Neural cell (in vitro differentiated cells): ENCODE measurements at regions not wholly inside any gene's neighbourhood (a gene's known extent, or its start where the extent isn't known, plus 50 kb on each side); places are given as distances from the start of the nearest gene placed in this dataset.

Experiments used
- H2AFZ ChIP-seq: fragments of 200-600, 300-800 bp; sonication (generic), shearing (Covaris generic); 2 replicates; pipeline ENCODE4 v1.6.0; 2014; ENCODE audit warnings: low read depth, mild to moderate bottlenecking, antibody characterized with exemption, low read length, moderate library complexity
- H3F3A ChIP-seq: fragments of 200-600 bp; shearing (Covaris generic); 2 replicates; pipeline ENCODE4 v1.6.1; 2016; ENCODE audit warnings: mild to moderate bottlenecking, moderate library complexity, mixed read lengths, antibody characterized with exemption, low read length; ENCODE audit not compliant: insufficient read depth, poor library complexity, severe bottlenecking
- H3K27ac ChIP-seq: fragments of 200-600, 300-800 bp; sonication (generic), shearing (Covaris generic); 2 replicates; pipeline ENCODE4 v1.5.1; 2014; ENCODE audit warnings: mild to moderate bottlenecking, low read length, moderate library complexity
- H3K27me3 ChIP-seq: fragments of 300-800, 200-600 bp; sonication (generic), shearing (Covaris generic); 2 replicates; pipeline ENCODE4 v1.6.0; 2014; ENCODE audit warnings: mild to moderate bottlenecking, low read depth, low read length, moderate library complexity; ENCODE audit not compliant: insufficient read depth
- H3K36me3 ChIP-seq: fragments of 300-800, 200-600 bp; sonication (generic), shearing (Covaris generic); 2 replicates; pipeline ENCODE4 v1.5.1; 2014; ENCODE audit warnings: mild to moderate bottlenecking, antibody characterized with exemption, low read length, moderate library complexity; ENCODE audit not compliant: insufficient read depth
- H3K4me2 ChIP-seq: fragments of 300-800, 200-600 bp; sonication (generic), shearing (Covaris generic); 2 replicates; pipeline ENCODE4 v1.6.0; 2014; ENCODE audit warnings: mild to moderate bottlenecking, low read length
- H3K4me3 ChIP-seq: fragments of 300-800, 200-600 bp; sonication (generic), shearing (Covaris generic); 2 replicates; pipeline ENCODE4 v1.5.1; 2014; ENCODE audit warnings: mild to moderate bottlenecking, low read length, moderate library complexity
- H3K79me2 ChIP-seq: fragments of 200-600 bp; shearing (Covaris generic); replicated peaks from 2 replicates; pipeline ENCODE4 v1.6.0; 2014; ENCODE audit warnings: mild to moderate bottlenecking, low read length, moderate library complexity; ENCODE audit not compliant: insufficient read depth
- H3K9ac ChIP-seq: fragments of 300-800, 200-600 bp; sonication (generic), shearing (Covaris generic); 2 replicates; pipeline ENCODE4 v1.6.1; 2016; ENCODE audit warnings: mild to moderate bottlenecking, low read length, mixed read lengths
- H3K9me2 ChIP-seq: fragments of 200-600 bp; shearing (Covaris generic); 2 replicates; pipeline ENCODE4 v1.6.1; 2016; ENCODE audit warnings: mild to moderate bottlenecking, low read length, mixed read lengths; ENCODE audit not compliant: insufficient read depth
- H3K9me3 ChIP-seq: fragments of 200-600, 300-800 bp; sonication (generic), shearing (Covaris generic); 2 replicates; pipeline ENCODE4 v1.6.1; 2016; ENCODE audit warnings: mild to moderate bottlenecking, mixed run types, low read length, moderate library complexity, mixed read lengths
- H4K20me1 ChIP-seq: fragments of 200-600 bp; shearing (Covaris generic); 2 replicates; pipeline ENCODE4 v1.6.1; 2016; ENCODE audit warnings: mild to moderate bottlenecking, mixed run types; ENCODE audit not compliant: insufficient read depth
- CTCF ChIP-seq: fragments of 450-650 bp; IDR thresholded peaks from 2 replicates; pipeline ENCODE4 v1.5.1; 2014; ENCODE audit warnings: antibody characterized with exemption, mild to moderate bottlenecking, moderate library complexity; ENCODE audit not compliant: poor library complexity, severe bottlenecking
- EP300 ChIP-seq: fragments of 450-650 bp; conservative IDR thresholded peaks from 2 replicates; pipeline ENCODE4 v1.6.1; 2014; ENCODE audit warnings: antibody characterized with exemption, mild to moderate bottlenecking, moderate library complexity; ENCODE audit not compliant: poor library complexity, severe bottlenecking
- EZH2 ChIP-seq: fragments of 200-600, 300-800 bp; shearing (Covaris generic), sonication (generic); IDR thresholded peaks from 2 replicates; pipeline ENCODE4 v1.6.1; 2014; ENCODE audit warnings: antibody characterized with exemption, low read length, borderline replicate concordance, mild to moderate bottlenecking; ENCODE audit not compliant: insufficient read depth, poor library complexity, severe bottlenecking
- MXI1 ChIP-seq: fragments of 450-650 bp; conservative IDR thresholded peaks from 2 replicates; pipeline ENCODE4 v1.6.1; 2014; ENCODE audit warnings: antibody characterized with exemption, mild to moderate bottlenecking; ENCODE audit not compliant: poor library complexity, severe bottlenecking
- POLR2AphosphoS5 ChIP-seq: IDR thresholded peaks from 2 replicates; pipeline ENCODE4 v1.6.1; 2012
- RAD21 ChIP-seq: fragments of 450-650 bp; conservative IDR thresholded peaks from 2 replicates; pipeline ENCODE4 v1.6.1; 2014; ENCODE audit warnings: antibody characterized with exemption, mild to moderate bottlenecking, moderate library complexity
- SMC3 ChIP-seq: fragments of 450-650 bp; conservative IDR thresholded peaks from 2 replicates; pipeline ENCODE4 v1.6.1; 2014; ENCODE audit warnings: antibody characterized with exemption, mild to moderate bottlenecking, moderate library complexity; ENCODE audit not compliant: poor library complexity
- TAF1 ChIP-seq: IDR thresholded peaks from 2 replicates; pipeline ENCODE4 v1.6.1; 2012; ENCODE audit warnings: low read depth
- TF ChIP-seq, protein P1 (sequence below): IDR thresholded peaks from 2 replicates; pipeline ENCODE4 v1.6.1; 2012; ENCODE audit warnings: borderline replicate concordance

GRCh38 chr20:57896563-57896962 lies 186.7 kb upstream of the PMEPA1 start:
- no peak overlapping the region for H3K9ac ChIP-seq
- H3K4me3 ChIP-seq: no peak overlapping the region
- H3F3A ChIP-seq: no peaks in the 10 kb centered on the region
- no peak overlapping the region for H2AFZ ChIP-seq
- no peak for TF ChIP-seq EP300
- no peak for TF ChIP-seq MXI1
- no peak for TF ChIP-seq RAD21
- no peak for TF ChIP-seq EZH2
- no peak for TF ChIP-seq CTCF
- TF ChIP-seq POLR2AphosphoS5: no peak
- TF ChIP-seq, protein P1, sequence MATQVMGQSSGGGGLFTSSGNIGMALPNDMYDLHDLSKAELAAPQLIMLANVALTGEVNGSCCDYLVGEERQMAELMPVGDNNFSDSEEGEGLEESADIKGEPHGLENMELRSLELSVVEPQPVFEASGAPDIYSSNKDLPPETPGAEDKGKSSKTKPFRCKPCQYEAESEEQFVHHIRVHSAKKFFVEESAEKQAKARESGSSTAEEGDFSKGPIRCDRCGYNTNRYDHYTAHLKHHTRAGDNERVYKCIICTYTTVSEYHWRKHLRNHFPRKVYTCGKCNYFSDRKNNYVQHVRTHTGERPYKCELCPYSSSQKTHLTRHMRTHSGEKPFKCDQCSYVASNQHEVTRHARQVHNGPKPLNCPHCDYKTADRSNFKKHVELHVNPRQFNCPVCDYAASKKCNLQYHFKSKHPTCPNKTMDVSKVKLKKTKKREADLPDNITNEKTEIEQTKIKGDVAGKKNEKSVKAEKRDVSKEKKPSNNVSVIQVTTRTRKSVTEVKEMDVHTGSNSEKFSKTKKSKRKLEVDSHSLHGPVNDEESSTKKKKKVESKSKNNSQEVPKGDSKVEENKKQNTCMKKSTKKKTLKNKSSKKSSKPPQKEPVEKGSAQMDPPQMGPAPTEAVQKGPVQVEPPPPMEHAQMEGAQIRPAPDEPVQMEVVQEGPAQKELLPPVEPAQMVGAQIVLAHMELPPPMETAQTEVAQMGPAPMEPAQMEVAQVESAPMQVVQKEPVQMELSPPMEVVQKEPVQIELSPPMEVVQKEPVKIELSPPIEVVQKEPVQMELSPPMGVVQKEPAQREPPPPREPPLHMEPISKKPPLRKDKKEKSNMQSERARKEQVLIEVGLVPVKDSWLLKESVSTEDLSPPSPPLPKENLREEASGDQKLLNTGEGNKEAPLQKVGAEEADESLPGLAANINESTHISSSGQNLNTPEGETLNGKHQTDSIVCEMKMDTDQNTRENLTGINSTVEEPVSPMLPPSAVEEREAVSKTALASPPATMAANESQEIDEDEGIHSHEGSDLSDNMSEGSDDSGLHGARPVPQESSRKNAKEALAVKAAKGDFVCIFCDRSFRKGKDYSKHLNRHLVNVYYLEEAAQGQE: no peak
- TF ChIP-seq TAF1: no peak
- H3K4me2 ChIP-seq: no peak overlapping the region
- no peaks in the 10 kb centered on the region for H3K36me3 ChIP-seq
- H3K79me2 ChIP-seq: no peaks in the 10 kb centered on the region
- no peak overlapping the region for H3K27ac ChIP-seq
- H4K20me1 ChIP-seq: no peaks in the 10 kb centered on the region
- H3K9me2 ChIP-seq: no peaks in the 10 kb centered on the region
- H3K9me3 ChIP-seq: no peaks in the 10 kb centered on the region
- no peaks in the 10 kb centered on the region for H3K27me3 ChIP-seq

DNA sequence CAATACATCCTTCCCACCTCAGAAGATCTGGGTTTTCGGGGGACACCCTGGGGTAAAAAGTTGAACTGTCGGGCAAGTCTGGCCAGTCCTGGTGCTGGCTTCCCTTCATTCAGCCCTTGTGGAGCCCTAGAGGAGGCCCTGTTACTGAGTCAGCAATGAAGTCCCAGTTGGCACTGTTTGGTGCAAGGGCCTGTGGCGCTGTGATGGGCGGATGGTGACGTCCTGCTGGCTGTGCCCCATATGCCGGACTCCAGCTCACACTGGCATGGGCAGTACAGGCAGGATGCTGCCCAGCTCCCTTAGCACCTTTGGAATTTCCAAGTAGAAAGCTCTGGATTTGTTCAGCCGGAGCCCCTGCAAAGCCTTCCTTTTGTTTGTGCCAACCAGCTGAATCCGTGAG lies 186.2 kb upstream of the PMEPA1 start:
- Histone ChIP-seq H2AFZ (no peak overlapping the region), H4K20me1 (no peaks in the 10 kb centered on the region), H3K79me2 (no peaks in the 10 kb centered on the region), H3F3A (no peaks in the 10 kb centered on the region), H3K4me3 (no peak overlapping the region), H3K36me3 (no peaks in the 10 kb centered on the region), H3K4me2 (no peak overlapping the region), H3K27me3 (no peaks in the 10 kb centered on the region), H3K27ac (no peak overlapping the region), H3K9me2 (no peaks in the 10 kb centered on the region), H3K9ac (no peak overlapping the region), H3K9me3 (no peaks in the 10 kb centered on the region)
- TF ChIP-seq TAF1 (no peak), MXI1 (no peak), SMC3 (no peak), EP300 (no peak), RAD21 (no peak), POLR2AphosphoS5 (no peak), CTCF (no peak), EZH2 (no peak)
- TF ChIP-seq, protein P1: no peak
